Stimulated activated CD4-positive, alpha-beta T cell treated with anti-CD3 and anti-CD28 coated beads, Interleukin-4, amount 100 ng/mL, for 24 hours (primary cell): ENCODE measurements at regions not wholly inside any gene's neighbourhood (a gene's known extent, or its start where the extent isn't known, plus 50 kb on each side); places are given as distances from the start of the nearest gene placed in this dataset.
"Not testable (repeated sequence)": the region's sequence is repeated elsewhere in the genome, so short reads cannot be mapped to it uniquely, and the experiment has no call there.

Source experiments
- DNase-seq: peaks from one replicate; pipeline ENCODE4 v3.0.0-alpha.2; 2020

- no peak for DNase-seq
Measured at GRCh38 chr2:146997488-146997887, 847.3 kb upstream of the ACVR2A start.

- DNase-seq, result no peak
Measured at GRCh38 chr2:146994246-146994645, 850.6 kb upstream of the ACVR2A start.

GRCh38 chr2:146992466-146992865 lies 852.4 kb upstream of the ACVR2A start:
- no peak for DNase-seq

- no peak for DNase-seq
Measured at GRCh38 chr2:146992057-146992456, 852.8 kb upstream of the ACVR2A start.

- no peak for DNase-seq
Measured at GRCh38 chr2:146990311-146991054, 854.3 kb upstream of the ACVR2A start.

- DNase-seq, result no peak
Measured at GRCh38 chr2:146989741-146990140, 855.1 kb upstream of the ACVR2A start.

GRCh38 chr2:146987996-146988395 lies 856.8 kb upstream of the ACVR2A start:
- DNase-seq, result no peak

- DNase-seq, result no peak
Measured at GRCh38 chr2:146986161-146986560, 858.7 kb upstream of the ACVR2A start.

GRCh38 chr2:146985753-146986152 lies 859.1 kb upstream of the ACVR2A start:
- no peak for DNase-seq

GRCh38 chr2:146984014-146984413 lies 860.8 kb upstream of the ACVR2A start:
- DNase-seq, result no peak

- DNase-seq, result no peak
Measured at GRCh38 chr2:146982393-146982846, 862.4 kb upstream of the ACVR2A start.

GRCh38 chr2:146981921-146982320 lies 862.9 kb upstream of the ACVR2A start:
- DNase-seq, result no peak

- DNase-seq, result no peak
Measured at GRCh38 chr2:146979746-146980145, 865.1 kb upstream of the ACVR2A start.

- no peak for DNase-seq
Measured at GRCh38 chr2:146978577-146979555, 866.0 kb upstream of the ACVR2A start.

GRCh38 chr2:146970981-146971380 lies 873.8 kb upstream of the ACVR2A start:
- DNase-seq, result not testable (repeated sequence)

- not testable (repeated sequence) for DNase-seq
Measured at GRCh38 chr2:146969703-146970102, 875.1 kb upstream of the ACVR2A start.

GRCh38 chr2:146964494-146964893 lies 880.3 kb upstream of the ACVR2A start:
- no peak for DNase-seq

GRCh38 chr2:146954544-146954943 lies 890.3 kb upstream of the ACVR2A start:
- DNase-seq, result no peak

- no peak for DNase-seq
Measured at GRCh38 chr2:146952696-146953095, 892.1 kb upstream of the ACVR2A start.

- no peak for DNase-seq
Measured at GRCh38 chr2:146950911-146951310, 893.9 kb upstream of the ACVR2A start.

- no peak for DNase-seq
Measured at GRCh38 chr2:146950361-146950760, 894.5 kb upstream of the ACVR2A start.

- no peak for DNase-seq
Measured at GRCh38 chr2:146949400-146949799, 895.4 kb upstream of the ACVR2A start.

- DNase-seq, result no peak
Measured at GRCh38 chr2:146944601-146945000, 900.2 kb upstream of the ACVR2A start.
